ENCODE measurements at regions not wholly inside any gene's neighbourhood (a gene's known extent, or its start where the extent isn't known, plus 50 kb on each side); places are given as distances from the start of the nearest gene placed in this dataset.
"Not testable (repeated sequence)": the region's sequence is repeated elsewhere in the genome, so short reads cannot be mapped to it uniquely, and the experiment has no call there.

DNA sequence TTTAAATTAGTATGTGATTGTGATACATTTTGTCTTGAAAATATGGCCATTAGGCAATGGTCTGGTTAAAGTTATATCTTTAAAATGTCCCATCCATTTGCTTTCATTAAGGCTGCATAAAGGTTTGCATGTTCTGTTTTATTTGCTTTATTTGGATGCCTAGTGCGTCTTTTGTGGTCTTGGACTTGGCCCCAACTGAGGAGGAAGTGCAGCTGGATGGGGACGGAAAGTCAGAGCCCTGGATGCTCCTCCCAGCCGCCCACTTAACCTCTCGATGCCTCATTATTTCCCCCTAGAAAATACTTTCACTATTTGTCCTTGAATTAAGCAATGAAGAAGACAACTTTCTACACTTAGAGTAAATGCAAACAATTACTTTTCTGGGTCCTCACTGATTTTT is 898.2 kb downstream of the MCTP2 start:
- DNase-seq (ENCODE audit: low read depth in 2 of 2): peak in 1 of 2 donors; percentile 7

DNA sequence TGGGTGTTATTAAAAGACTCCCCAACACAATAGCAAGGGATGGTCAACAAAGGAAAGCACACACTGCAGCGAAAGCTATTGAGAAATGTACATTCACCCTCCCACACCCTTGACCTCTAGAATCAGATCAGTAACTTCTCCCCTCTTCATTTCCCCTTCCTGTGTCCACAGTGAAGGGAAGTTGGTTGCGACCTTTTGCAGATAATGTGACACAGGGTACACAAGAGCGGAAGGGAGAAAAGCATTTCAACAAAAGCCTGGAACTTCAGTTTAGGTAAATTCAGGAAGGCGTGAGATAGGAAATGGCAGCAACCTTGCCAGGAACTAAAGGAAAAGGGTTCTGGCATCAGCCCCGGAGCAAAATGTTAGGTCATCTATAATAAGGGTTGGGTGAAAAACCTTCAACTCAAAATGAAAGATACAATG is 899.8 kb downstream of the MCTP2 start:
- DNase-seq (ENCODE audit: low read depth in 2 of 2): peak; percentile 69 to 76

DNA sequence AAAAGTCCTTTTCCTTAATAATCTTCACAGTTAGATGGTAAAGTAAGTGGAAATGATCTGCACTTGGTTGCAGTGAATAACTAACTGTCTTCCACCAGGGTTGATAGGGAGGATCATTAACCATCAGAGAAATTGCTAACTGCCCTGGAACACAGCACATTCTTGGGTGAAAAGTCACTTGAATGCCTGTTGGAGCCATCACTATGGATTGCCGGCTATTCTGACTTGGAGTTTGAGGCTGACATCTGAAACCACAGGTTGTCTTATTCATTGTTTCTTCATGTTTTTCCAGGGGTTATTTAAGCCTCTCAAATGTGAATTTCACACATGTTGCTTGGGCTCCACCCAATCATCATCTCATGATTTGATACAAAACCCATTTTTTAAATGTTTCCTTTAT is 901.4 kb downstream of the MCTP2 start:
- DNase-seq (ENCODE audit: low read depth in 2 of 2): no peak

DNA sequence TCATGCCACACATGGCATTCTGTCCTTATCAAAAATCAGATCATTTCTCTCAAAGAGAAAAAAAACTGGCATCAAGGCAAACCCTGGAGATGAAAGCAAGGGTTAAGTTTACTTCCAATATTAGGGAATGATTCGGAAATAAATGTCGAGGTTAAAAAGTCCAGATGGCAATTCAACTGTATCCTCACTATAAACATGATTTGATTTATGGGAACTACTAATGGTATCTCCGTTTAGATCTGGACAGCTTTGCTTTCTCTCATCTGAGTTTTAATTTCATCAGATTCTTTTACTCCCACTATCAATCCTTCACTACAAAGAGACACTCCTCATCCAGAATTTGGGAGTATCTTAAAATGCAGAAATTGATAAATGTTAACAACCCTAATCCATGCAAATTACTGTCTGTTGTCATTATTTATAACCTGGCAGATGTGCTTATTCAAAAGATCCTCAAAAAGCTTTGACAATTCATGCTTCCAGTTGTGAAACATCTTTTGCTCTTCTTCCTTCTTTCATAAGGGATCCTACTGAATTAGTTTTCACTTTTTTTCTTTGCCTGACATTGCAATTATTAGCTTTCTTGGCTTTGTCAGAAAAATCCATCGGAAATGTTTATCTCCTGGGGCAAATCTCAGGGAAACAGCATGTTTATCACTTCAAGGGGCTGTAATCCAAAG is 903.2 kb downstream of the MCTP2 start:
- DNase-seq (ENCODE audit: low read depth in 2 of 2): no peak

DNA sequence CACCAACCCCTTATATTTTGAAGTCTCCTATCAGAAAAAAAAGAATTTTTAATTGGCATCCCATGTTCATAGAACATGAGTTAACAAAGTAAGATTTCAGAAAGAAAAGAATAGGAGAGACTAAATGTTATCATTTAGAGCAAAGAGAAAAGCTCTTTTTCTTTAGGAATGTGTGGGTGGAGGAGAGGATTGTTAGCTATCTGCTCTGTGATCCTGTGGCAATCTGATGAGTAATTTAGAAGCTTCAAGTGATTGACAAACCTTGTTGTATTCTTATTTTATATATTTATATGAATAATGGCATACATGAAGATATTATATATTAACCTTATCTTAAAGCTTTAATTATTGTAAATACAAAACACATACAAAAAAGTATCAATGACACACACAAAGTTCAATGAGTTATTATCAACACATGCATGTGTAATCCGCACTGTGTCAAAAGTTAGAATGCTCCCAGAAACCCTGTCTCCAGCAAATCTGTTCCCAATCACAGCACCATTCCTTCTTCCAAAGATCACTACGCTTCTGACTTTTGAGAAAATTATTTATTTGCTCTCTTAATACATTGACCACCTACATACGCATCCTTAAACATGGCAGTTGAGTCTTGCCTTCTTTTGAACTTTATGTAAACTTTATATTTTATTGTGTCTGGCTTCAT is 907.4 kb downstream of the MCTP2 start:
- DNase-seq (ENCODE audit: low read depth in 2 of 2): no peak

DNA sequence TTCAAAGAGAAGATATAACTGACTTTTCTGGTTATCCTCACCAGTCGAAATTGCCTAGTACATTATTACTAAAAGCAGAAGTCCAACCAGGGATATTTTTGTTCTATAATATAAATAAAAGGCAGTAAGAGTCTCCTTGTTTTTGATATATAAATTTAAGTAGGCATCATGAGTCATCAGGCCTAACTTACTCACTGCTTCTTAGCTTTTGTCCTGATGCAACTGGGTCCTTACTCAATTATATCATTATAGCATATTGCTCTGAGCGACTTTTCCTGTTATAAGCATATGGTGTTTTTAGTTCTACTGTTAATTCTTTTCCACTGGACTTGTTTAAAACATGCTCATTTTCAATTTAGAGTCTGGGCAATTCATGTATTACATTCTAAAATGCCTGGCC is 910.1 kb downstream of the MCTP2 start:
- DNase-seq (ENCODE audit: low read depth in 2 of 2): no peak

DNA sequence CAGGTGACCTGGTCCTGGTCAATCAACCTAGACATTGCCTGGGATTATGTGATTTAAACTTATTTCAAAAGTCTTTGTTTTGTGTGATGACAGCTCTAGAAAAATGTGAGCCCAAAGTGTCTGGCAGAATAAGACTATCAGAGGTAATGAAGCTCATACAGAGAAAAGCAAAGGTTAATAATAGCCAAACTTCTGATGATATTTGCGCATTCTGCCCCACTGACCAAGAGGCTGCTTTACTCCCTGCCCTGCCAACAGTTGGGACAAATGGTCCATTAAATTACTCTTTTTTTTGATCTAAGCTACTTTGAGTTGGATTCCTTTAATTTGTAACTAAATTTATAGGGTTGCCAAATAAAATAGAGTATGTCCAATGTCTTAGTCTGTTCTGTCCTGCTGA is 911.2 kb downstream of the MCTP2 start:
- DNase-seq (ENCODE audit: low read depth in 2 of 2): no peak

DNA sequence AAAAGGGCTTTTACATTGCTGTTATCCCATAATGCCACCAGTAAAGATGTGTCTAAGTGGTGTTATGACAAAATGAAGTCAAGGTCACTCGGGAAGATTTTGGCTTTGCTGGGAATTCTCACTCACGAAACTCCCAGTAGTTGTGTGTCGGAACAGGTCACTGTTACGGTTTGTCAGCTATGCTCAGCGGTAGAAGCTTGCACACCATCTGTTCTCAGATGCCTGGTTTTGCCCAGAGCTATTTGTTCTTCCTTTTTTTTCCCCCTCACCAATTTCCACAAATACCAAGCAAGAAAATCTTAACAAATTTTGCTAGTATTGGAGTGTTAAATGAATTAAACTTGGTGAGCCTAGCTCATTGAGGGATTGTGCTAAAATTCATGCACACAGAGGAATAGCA is 915.1 kb downstream of the MCTP2 start:
- DNase-seq (ENCODE audit: low read depth in 2 of 2): no peak

DNA sequence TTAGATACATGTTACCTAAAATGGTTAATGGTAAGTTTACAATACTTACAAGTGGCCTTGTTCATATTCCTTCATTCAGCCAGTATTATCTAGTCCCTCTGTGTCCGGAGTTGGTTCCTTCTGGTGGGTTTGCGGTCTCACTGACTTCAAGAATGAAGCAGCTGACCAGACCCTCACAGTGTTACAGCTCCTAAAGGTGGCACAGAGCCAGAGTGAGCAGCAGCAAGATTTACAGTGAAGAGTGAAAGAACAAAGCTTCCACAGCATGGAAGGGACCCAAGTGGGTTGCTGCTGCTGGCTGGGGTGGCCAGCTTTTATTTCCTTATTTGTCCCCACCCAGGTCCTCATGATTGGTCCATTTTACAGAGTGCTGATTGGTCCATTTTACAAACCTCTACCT is 916.8 kb downstream of the MCTP2 start:
- no peak for DNase-seq (ENCODE audit: low read depth in 2 of 2)

DNA sequence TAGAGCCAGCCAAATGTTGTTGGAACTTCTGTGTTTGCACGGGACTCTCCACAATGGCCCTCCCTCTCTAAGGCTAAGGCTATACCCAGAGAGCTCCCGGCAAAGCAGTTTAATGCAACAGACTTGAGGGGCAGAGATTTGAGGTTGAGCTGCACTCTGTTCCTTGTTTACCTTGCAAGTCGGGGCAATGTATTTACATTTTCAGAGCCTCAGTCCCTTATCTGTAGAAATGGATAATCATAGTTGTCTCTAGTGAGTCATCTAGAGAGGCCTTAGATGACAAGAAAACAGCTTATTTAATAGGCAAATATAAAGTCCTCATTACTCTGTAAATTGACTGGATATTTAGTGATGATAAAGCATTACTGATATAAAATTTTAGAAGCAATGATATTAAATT is 917.7 kb downstream of the MCTP2 start:
- DNase-seq (ENCODE audit: low read depth in 2 of 2): no peak

DNA sequence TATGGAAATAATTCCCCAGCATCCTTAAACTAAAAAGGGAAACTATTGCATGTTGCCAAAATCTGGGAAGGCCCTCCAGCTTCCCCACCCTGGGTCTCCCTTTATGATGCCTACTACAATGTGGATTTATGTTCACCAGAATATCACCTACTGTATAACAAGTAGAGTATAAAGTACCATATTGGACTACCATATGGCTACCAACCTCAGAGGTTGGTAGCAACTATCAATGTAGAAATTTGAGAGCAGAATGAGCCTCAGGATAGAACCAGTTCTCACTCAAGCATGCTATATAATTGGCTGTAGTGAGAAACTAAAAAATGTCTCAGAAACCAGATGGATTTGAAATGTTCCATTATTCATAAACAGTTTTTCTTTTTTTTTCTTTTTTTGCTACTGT is 918.4 kb downstream of the MCTP2 start:
- no peak for DNase-seq (ENCODE audit: low read depth in 2 of 2)

DNA sequence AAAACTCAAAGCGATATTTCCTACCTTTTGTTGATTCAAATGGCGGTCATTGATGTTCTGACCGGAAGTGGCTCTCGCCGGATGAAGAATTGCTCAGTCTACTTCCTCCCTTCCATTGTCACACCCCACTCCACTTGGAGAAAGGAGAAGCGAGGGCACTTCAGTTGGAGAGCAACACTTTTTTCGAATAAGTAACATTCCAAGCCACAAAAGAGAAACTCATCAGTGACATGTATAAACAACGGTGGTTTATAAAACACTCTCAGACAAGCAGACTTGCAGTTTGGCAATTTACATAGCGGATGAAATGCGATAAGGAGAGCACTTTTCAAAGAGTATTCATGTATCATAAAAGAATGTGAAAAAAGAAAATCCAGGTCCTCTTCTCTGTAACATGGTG is 919.1 kb downstream of the MCTP2 start:
- no peak for DNase-seq (ENCODE audit: low read depth in 2 of 2)

DNA sequence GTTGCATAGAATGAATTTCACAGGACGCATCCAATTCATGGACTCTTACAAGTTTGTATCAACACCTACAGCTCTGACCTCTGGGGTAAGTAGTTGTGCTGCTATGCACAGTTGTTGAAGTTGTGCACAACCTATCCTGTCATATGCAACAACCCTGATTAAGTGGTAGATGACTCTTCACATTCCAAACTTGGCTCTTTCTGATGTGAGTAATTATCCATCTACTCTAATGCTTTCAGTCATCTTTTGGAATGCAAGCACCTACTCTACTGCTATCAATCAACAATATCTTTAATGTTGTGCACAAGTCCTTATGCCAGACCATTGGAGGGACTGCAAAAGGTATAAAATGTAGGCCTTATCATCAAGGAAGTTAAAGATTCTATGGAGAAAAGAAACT is 921.4 kb downstream of the MCTP2 start:
- DNase-seq (ENCODE audit: low read depth in 2 of 2): no peak

DNA sequence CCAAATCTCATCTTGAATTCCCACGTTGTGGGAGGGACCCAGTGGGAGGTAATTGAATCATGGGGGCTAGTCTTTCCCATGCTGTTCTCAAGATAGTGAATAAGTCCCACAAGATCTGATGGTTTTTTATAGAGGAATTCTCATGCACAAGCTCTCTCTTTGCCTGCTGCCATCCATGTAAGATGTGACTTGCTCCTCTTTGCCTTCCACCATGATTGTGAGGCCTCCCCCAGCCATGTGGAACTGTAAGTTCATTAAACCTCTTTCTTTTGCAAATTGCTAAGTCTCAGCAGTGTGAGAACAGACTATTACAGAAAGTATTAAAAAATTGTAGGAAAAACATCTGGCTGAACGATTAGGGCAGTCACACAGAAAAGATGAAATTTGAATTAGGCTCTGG is 921.8 kb downstream of the MCTP2 start:
- not testable (repeated sequence) for DNase-seq (ENCODE audit: low read depth in 2 of 2)

DNA sequence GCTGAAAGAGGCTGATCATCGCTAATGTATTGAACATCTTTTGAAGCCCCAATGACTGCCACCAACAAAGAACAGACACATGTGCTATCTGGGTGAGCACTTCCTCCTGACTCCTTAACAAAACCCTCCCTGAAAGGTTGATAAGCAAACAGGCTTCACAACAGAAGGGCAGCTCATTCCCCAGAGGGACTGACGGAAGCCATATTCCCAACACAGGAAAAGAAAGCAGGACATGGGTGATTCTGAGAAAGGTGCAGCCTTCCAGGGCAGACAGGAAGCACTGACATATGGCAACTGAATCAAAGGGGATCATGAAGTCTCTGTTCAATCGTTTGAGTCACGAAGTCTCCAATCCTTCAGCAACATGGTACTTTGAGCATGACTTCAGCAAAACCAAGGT is 929.0 kb downstream of the MCTP2 start:
- DNase-seq (ENCODE audit: low read depth in 2 of 2): no peak

DNA sequence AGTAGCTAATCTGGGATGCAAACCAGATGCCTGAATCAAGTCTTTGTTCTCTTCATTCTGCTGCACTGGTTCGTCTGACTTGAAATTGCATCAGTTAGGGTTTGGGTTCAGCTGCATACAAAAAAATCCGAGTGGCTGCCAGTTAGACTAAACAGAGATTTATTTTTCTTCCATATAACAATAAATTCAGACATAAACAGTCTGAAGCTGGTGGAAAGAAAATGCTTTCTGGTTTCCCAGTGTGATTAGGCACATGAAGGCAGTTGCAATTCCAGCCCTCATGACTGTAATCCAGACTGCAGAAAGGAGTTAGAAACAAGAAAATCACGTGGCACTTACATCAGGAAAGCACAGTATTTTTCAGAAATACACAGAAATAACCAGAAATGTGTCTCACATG is 930.7 kb downstream of the MCTP2 start:
- no peak for DNase-seq (ENCODE audit: low read depth in 2 of 2)

DNA sequence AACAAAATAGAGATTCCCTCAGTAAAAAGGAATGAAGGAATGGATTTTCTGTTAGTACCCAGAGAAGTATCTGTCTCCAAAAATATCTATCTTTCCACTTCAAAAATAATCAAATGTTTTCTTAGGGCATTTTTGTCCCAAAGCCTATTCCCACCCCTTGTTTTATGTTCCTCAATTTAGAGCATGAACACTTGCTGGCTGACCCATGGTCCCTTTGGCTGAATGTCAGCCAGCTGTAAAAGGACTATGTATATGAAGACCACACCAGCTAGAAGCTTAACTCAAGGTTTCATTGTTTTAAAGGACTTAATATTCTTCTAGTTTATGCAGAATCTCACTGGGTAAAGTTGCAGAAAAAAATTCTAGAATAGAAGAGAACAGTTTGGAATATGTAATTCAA is 931.2 kb downstream of the MCTP2 start:
- no peak for DNase-seq (ENCODE audit: low read depth in 2 of 2)

DNA sequence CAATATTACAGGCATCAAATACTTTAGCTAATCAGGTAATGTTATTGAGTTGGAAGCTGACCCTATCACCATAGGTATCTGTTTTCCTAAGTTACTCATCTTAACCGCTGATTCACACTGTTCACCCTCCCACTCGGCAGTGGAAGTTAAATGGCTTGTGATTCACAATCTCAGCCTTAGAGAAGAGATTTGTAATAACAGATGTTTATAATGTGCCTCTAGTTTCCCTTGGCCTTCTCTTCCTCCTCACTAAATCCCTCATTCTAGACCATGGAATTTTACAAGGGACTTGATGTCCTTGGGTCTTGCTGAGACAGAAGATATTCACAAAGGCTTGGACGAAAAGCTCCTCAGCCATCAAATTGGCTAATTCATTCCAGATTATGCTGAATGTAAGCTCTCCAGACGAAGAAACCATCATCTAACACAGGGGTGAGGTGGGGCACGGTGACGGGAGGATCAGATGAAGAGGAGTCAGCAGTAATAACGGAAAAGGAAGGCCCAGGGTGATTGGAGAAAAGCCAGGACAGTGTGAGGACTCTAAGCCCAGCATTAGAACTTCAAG is 931.7 kb downstream of the MCTP2 start:
- peak in 1 of 2 donors; percentile 76 for DNase-seq (ENCODE audit: low read depth in 2 of 2)

DNA sequence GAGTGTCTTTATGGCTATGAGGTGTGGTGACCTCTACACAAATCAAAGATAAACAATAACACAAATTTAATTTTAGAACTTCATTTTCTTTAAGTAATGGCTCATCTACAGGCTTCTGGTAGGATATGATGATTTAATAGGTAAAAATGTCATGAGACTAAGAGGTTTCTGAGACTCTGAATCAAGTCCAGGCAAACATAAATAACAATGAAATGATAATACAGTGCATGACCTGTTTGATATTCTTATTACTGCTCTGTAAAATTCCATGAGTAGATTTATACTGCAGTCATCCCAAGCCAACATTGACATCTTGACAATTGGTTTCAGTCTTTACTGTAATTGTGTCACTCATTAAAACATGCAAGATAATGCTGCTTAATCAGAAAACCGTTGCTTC is 936.8 kb downstream of the MCTP2 start:
- no peak for DNase-seq (ENCODE audit: low read depth in 2 of 2)

DNA sequence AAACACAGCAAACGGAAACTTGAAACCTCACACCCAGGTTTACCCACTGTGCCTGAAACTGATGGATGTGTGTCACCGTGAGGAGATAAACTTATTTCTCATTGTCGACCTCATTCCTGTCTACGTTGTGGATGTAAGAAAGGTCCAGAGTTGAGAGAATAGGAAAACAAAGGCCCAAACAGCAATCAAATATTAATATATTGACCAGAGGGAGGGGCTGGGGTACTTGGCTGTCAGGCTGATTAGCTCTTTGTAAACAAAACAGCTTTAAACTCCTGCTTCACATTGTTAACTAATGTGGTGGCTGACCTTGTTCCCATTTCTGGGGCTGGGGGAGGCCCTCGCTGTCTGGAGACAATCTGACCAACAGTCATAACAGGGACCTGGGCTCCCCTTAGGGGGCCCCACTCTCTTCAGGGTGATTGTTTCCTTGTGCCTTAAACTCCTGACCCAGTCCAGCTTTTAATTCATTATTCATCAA is 937.6 kb downstream of the MCTP2 start:
- DNase-seq (ENCODE audit: low read depth in 2 of 2): no peak

DNA sequence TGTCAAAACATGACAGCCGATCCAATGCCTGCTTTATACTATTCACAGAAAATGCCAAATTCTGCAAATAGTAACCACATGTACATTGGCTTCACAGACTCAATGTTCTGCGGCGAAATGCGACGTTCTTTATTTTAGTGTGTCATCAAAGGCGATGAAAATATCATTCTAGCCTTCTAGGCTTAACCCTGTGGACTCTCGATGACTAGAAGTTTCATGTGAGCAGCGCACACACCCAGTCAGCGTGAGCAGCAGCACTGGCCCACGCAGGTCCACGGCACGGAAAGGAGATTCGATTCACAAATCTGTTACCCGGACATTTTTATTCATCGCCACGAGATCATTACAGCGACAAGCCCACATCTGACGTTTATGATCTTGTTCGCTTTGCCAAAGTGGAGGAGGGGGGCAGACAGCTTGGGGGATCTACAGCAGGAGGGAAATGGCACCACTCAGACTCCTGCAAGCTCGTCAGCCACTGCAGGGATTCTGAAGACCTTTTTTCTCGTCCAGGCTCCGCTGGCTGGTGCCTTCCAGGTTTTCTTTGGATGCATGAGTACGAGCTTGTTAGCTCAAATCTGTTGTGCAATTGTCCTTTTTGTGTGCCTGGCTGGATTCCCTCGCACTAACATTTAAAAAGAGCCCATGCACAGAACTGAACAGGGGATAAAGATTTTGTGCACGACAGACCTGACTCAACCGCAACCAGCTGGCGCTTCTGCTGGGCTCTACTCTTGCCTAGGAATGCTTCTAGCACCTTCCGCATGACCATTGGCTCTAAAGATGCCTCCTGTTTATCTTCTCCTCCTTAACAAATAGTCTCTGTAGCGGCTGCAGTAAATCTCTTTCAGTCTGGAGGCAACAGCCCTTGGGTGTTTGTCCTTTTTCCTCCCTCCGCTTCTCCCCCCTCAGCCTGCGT is 938.4 kb downstream of the MCTP2 start:
- no peak for DNase-seq (ENCODE audit: low read depth in 2 of 2)

Data from dermis microvascular lymphatic vessel endothelial cell (primary cell).